Sciatic nerve (tissue), 2 donors: ENCODE measurements at regions not wholly inside any gene's neighbourhood (a gene's known extent, or its start where the extent isn't known, plus 50 kb on each side); places are given as distances from the start of the nearest gene placed in this dataset.
"Not testable (repeated sequence)": the region's sequence is repeated elsewhere in the genome, so short reads cannot be mapped to it uniquely, and the experiment has no call there.

ENCODE experiments used
- ATAC-seq: fragments of 200-7000 bp; cut with Tn5 transposase; one replicate; pipeline ENCODE4 v1.9.1; 2020; ENCODE audit warnings: mild to moderate bottlenecking, moderate library complexity
- DNase-seq: peaks from one replicate; pipeline ENCODE4 v3.0.0-alpha.2; 2020; ENCODE audit warnings: low spot score
- intact Hi-C: fragments of 100-400 bp; cut with DNase I; formaldehyde crosslinking; loops from one replicate; pipeline ENCODE4 v1.14.2; 2022
- donor health status: DM: no; HTN: no; CAD: no.
- donor health status: DM: no; HTN: no; CAD: no.

- no peak for DNase-seq
- ATAC-seq = no peak
- intact Hi-C loops = no loop called here
Observed at GRCh38 chr3:139187648-139188047, 143.0 kb upstream of the PRR23C start.

GRCh38 chr3:139189943-139190342 is 145.3 kb upstream of the PRR23C start:
- no peak for ATAC-seq
- intact Hi-C loops = no loop called here
- no peak for DNase-seq

GRCh38 chr3:139194421-139194820 is 149.4 kb upstream of the MRPS22 start:
- DNase-seq, ATAC-seq, intact Hi-C loops: not testable (repeated sequence)

- intact Hi-C loops, DNase-seq, ATAC-seq: not testable (repeated sequence)
Observed at GRCh38 chr3:139196146-139196545, 147.7 kb upstream of the MRPS22 start.

GRCh38 chr3:139197251-139197650 is 146.6 kb upstream of the MRPS22 start:
- ATAC-seq = no peak
- no peak for DNase-seq
- intact Hi-C loops = no loop called here

GRCh38 chr3:139198186-139198585 is 145.6 kb upstream of the MRPS22 start:
- intact Hi-C loops = no loop called here
- DNase-seq (no peak), ATAC-seq (no peak)

- DNase-seq (no peak), ATAC-seq (no peak)
- intact Hi-C loops = no loop called here
Observed at GRCh38 chr3:139198929-139199328, 144.9 kb upstream of the MRPS22 start.

GRCh38 chr3:139199421-139200010 is 144.3 kb upstream of the MRPS22 start:
- intact Hi-C loops = no loop called here
- no peak for ATAC-seq
- DNase-seq = no peak

- ATAC-seq (no peak), DNase-seq (no peak)
- intact Hi-C loops = no loop called here
Observed at GRCh38 chr3:139201446-139202225, 142.2 kb upstream of the MRPS22 start.

GRCh38 chr3:139202226-139202958 is 141.4 kb upstream of the MRPS22 start:
- no peak for ATAC-seq
- intact Hi-C loops = no loop called here
- no peak for DNase-seq

- ATAC-seq = no peak
- intact Hi-C loops = no loop called here
- no peak for DNase-seq
Observed at GRCh38 chr3:139202959-139203349, 140.9 kb upstream of the MRPS22 start.

GRCh38 chr3:139203752-139204151 is 140.1 kb upstream of the MRPS22 start:
- intact Hi-C loops = no loop called here
- ATAC-seq = no peak
- no peak for DNase-seq

GRCh38 chr3:139204728-139205127 is 139.1 kb upstream of the MRPS22 start:
- ATAC-seq = no peak
- DNase-seq = no peak
- intact Hi-C loops = no loop called here

GRCh38 chr3:139213936-139214335 is 129.9 kb upstream of the MRPS22 start:
- ATAC-seq (no peak), DNase-seq (no peak)
- intact Hi-C loops = no loop called here

GRCh38 chr3:139216958-139217357 is 126.9 kb upstream of the MRPS22 start:
- intact Hi-C loops = no loop called here
- ATAC-seq (no peak), DNase-seq (no peak)

GRCh38 chr3:139217633-139218032 is 126.2 kb upstream of the MRPS22 start:
- no peak for DNase-seq
- intact Hi-C loops = no loop called here
- ATAC-seq = no peak

- no peak for ATAC-seq
- intact Hi-C loops = no loop called here
- no peak for DNase-seq
Observed at GRCh38 chr3:139218046-139218445, 125.8 kb upstream of the MRPS22 start.

- intact Hi-C loops = no loop called here
- no peak for DNase-seq
- ATAC-seq = no peak
Observed at GRCh38 chr3:139219463-139219862, 124.4 kb upstream of the MRPS22 start.

GRCh38 chr3:139222100-139222657 is 121.6 kb upstream of the MRPS22 start:
- intact Hi-C loops = no loop called here
- DNase-seq = no peak
- ATAC-seq = no peak

GRCh38 chr3:139225548-139225947 is 118.3 kb upstream of the MRPS22 start:
- intact Hi-C loops = no loop called here
- no peak for ATAC-seq

More at GRCh38 chr3:139225548-139225947, 118.3 kb upstream of the MRPS22 start:
- DNase-seq = no peak
